Activated naive CD8-positive, alpha-beta T cell treated with anti-CD3 and anti-CD28 coated beads, Interleukin-2, amount 50 U/mL, for 24 hours (primary cell): ENCODE measurements at regions not wholly inside any gene's neighbourhood (a gene's known extent, or its start where the extent isn't known, plus 50 kb on each side); places are given as distances from the start of the nearest gene placed in this dataset.
"Not testable (repeated sequence)": the region's sequence is repeated elsewhere in the genome, so short reads cannot be mapped to it uniquely, and the experiment has no call there.

ENCODE experiments used
- ATAC-seq: fragments of 150-1000 bp; cut with Tn5 transposase; one replicate; pipeline ENCODE4 v1.10.0; 2021
- DNase-seq: peaks from one replicate; pipeline ENCODE4 v3.0.0; 2021
- H3K27ac Mint-ChIP-seq: one replicate; pipeline ENCODE4 v1.8.0; 2021; ENCODE audit warnings: mild to moderate bottlenecking, mixed read lengths
- H3K27me3 Mint-ChIP-seq: one replicate; pipeline ENCODE4 v1.8.0; 2021; ENCODE audit warnings: mixed read lengths
- H3K36me3 Mint-ChIP-seq: one replicate; pipeline ENCODE4 v1.8.0; 2021; ENCODE audit warnings: low read depth, mixed read lengths
- H3K4me1 Mint-ChIP-seq: one replicate; pipeline ENCODE4 v1.8.0; 2021; ENCODE audit warnings: mixed read lengths
- H3K4me3 Mint-ChIP-seq: one replicate; pipeline ENCODE4 v1.8.0; 2021; ENCODE audit warnings: mild to moderate bottlenecking, moderate library complexity, mixed read lengths
- H3K9me3 Mint-ChIP-seq: one replicate; pipeline ENCODE4 v1.8.0; 2021; ENCODE audit warnings: mixed read lengths

DNA sequence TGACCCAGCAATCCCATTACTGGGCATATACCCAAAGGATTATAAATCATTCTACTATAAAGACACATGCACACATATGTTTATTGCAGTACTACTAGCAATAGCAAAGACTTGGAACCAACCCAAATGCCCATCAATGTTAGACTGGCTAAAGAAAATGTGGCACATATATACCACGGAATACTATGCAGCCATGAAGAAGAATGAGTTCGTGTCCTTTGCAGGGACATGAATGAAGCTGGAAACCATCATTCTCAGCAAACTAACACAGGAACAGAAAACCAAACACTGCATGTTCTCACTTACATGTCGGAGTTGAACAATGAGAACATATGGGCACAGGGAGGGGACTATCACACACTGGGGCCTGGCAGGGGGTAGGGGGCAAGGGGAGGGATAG, 183.0 kb downstream of the HACE1 start:
- not testable (repeated sequence) for DNase-seq, ATAC-seq, H3K4me1 Mint-ChIP-seq, H3K4me3 Mint-ChIP-seq, H3K27me3 Mint-ChIP-seq, H3K36me3 Mint-ChIP-seq, H3K27ac Mint-ChIP-seq
- peaks cover 14% of the 10 kb centered on the region for H3K9me3 Mint-ChIP-seq

DNA sequence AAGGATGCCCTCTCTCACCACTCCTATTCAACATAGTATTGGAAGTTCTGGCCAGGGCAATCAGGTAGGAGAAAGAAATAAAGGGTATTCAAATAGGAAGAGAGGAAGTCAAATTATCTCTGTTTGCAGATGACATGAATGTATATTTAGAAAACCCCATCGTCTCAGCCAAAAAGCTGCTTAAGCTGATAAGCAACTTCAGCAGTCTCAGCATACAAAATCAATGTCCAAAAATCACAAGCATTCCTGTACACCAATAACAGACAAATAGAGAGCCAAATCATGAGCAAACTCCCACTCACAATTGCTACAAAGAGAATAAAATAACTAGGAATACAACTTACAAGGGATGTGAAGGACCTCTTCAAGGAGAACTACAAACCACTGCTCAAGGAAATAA, 184.6 kb downstream of the HACE1 start:
- H3K27ac Mint-ChIP-seq, H3K36me3 Mint-ChIP-seq, H3K4me3 Mint-ChIP-seq, H3K27me3 Mint-ChIP-seq, DNase-seq, ATAC-seq, H3K4me1 Mint-ChIP-seq: not testable (repeated sequence)
- H3K9me3 Mint-ChIP-seq, result peaks cover 14% of the 10 kb centered on the region

GRCh38 chr6:104673078-104673477, 186.6 kb downstream of the HACE1 start:
- DNase-seq, H3K27me3 Mint-ChIP-seq, H3K4me1 Mint-ChIP-seq, H3K27ac Mint-ChIP-seq, H3K4me3 Mint-ChIP-seq, ATAC-seq, H3K36me3 Mint-ChIP-seq: not testable (repeated sequence)
- H3K9me3 Mint-ChIP-seq, result peaks cover 14% of the 10 kb centered on the region

DNA sequence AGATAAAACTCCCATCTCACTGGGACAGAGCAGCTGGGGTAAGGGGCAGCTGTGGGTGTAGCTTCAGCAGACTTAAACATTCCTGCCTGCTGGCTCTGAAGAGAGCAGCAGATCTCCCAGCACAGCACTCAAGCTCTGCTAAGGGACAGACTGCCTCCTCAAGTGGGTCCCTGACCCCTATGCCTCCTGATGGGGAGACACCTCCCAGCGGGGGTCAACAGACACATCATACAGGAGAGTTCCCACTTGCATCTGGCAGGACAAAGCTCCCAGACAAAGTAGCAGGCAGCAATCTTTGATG, 188.2 kb downstream of the HACE1 start:
- H3K27me3 Mint-ChIP-seq, H3K36me3 Mint-ChIP-seq, H3K27ac Mint-ChIP-seq, H3K4me1 Mint-ChIP-seq, DNase-seq, H3K4me3 Mint-ChIP-seq, ATAC-seq: not testable (repeated sequence)
- H3K9me3 Mint-ChIP-seq, result peaks cover 14% of the 10 kb centered on the region

GRCh38 chr6:104670834-104671590, 188.7 kb downstream of the HACE1 start:
- DNase-seq, H3K27ac Mint-ChIP-seq, H3K4me1 Mint-ChIP-seq, H3K27me3 Mint-ChIP-seq, H3K4me3 Mint-ChIP-seq, H3K36me3 Mint-ChIP-seq, ATAC-seq: not testable (repeated sequence)
- H3K9me3 Mint-ChIP-seq, result peaks cover 18% of the 10 kb centered on the region

DNA sequence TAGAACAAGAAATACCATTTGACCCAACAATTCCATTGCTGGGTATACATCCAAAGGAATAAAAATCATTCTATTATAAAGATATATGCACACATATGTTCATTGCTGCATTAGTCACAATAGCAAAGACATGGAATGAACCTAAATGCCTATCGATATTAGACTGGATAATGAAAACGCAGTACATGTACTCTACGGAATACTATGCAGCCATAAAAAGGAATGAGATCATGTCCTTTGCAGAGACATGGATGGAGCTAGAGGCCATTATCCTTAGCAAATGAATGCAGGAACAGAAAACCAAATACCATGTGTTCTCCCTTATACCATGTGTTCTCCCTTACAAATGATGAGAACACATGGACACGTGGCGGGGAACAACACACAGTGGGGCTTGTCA, 190.2 kb downstream of the HACE1 start:
- Mint-ChIP-seq H3K4me1 (no peaks in the 10 kb centered on the region), H3K27me3 (peaks cover 6% of the 10 kb centered on the region), H3K4me3 (no peak overlapping the region), H3K9me3 (peaks cover 25% of the 10 kb centered on the region), H3K27ac (no peak overlapping the region), H3K36me3 (no peaks in the 10 kb centered on the region)
- DNase-seq (no peak), ATAC-seq (no peak)

GRCh38 chr6:104656235-104656634, 203.5 kb downstream of the HACE1 start:
- ATAC-seq, result no peak
- no peaks in the 10 kb centered on the region for H3K9me3 Mint-ChIP-seq
- no peak overlapping the region for H3K27ac Mint-ChIP-seq
- no peaks in the 10 kb centered on the region for H3K4me1 Mint-ChIP-seq
- H3K36me3 Mint-ChIP-seq, result peaks cover 1% of the 10 kb centered on the region
- H3K27me3 Mint-ChIP-seq, result peaks cover 8% of the 10 kb centered on the region
- H3K4me3 Mint-ChIP-seq, result no peak overlapping the region
- DNase-seq, result no peak

DNA sequence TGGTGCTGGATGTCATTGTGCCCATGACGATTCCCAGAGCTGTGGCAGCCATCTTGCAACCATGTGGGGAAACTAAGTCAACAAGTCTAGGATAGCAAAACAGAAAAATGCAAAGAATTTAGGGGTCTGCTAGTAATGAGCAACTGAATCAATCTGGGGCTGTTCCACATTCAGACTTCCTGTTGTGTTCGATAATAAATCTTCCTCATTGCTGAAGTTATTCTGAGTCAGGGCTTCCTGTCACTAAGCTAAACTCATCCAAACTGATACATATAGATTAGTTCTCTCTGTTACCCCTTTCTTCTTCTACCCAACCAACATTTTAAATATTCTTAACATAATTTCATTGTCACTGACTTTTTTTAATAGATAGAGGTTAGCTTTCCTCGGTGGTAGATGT, 205.9 kb downstream of the HACE1 start:
- Mint-ChIP-seq H3K9me3 (no peaks in the 10 kb centered on the region), H3K27me3 (peaks cover 8% of the 10 kb centered on the region), H3K4me3 (no peak overlapping the region), H3K27ac (no peak overlapping the region), H3K4me1 (no peaks in the 10 kb centered on the region), H3K36me3 (peaks cover 1% of the 10 kb centered on the region)
- no peak for ATAC-seq
- no peak for DNase-seq

DNA sequence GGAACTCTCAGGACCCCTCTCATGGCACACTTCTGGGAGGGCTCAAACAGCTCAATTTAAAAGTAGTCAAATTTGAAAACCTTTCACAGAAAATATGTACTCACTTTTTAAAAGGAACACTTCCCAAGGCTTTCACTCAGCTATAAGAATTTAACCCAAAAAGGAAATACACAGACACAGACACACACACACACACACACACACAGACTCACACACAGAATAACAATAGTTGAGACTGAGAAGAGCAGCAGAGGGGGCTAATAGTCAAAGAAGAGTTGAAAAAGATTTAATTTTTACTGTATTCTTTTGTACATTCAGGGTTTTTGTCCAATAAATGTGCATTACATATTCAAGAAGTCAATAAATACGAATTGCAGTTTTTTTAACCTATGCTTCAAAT, 211.4 kb downstream of the HACE1 start:
- H3K4me3 Mint-ChIP-seq, result no peak overlapping the region
- H3K27me3 Mint-ChIP-seq, result peaks cover 10% of the 10 kb centered on the region
- no peak overlapping the region for H3K27ac Mint-ChIP-seq
- no peak for ATAC-seq
- no peaks in the 10 kb centered on the region for H3K36me3 Mint-ChIP-seq
- H3K4me1 Mint-ChIP-seq, result no peaks in the 10 kb centered on the region
- H3K9me3 Mint-ChIP-seq, result no peaks in the 10 kb centered on the region
- DNase-seq, result no peak

- H3K27me3 Mint-ChIP-seq, result peaks cover 10% of the 10 kb centered on the region
- no peak overlapping the region for H3K4me3 Mint-ChIP-seq
- H3K4me1 Mint-ChIP-seq, result no peaks in the 10 kb centered on the region
- H3K27ac Mint-ChIP-seq, result no peak overlapping the region
- no peaks in the 10 kb centered on the region for H3K9me3 Mint-ChIP-seq
- no peak for ATAC-seq
- no peak for DNase-seq
- no peaks in the 10 kb centered on the region for H3K36me3 Mint-ChIP-seq
These were observed 214.9 kb downstream of the HACE1 start for GRCh38 chr6:104644848-104645247.

GRCh38 chr6:104642871-104643270, 216.8 kb downstream of the HACE1 start:
- no peak overlapping the region for H3K27ac Mint-ChIP-seq
- H3K36me3 Mint-ChIP-seq, result no peaks in the 10 kb centered on the region
- H3K4me3 Mint-ChIP-seq, result no peak overlapping the region
- H3K4me1 Mint-ChIP-seq, result peaks cover 4% of the 10 kb centered on the region
- no peak for DNase-seq
- H3K27me3 Mint-ChIP-seq, result peaks cover 8% of the 10 kb centered on the region
- ATAC-seq, result no peak
- H3K9me3 Mint-ChIP-seq, result no peaks in the 10 kb centered on the region

- no peak for DNase-seq
- H3K4me1 Mint-ChIP-seq, result peaks cover 4% of the 10 kb centered on the region
- H3K27ac Mint-ChIP-seq, result no peak overlapping the region
- peaks cover 2% of the 10 kb centered on the region for H3K27me3 Mint-ChIP-seq
- no peaks in the 10 kb centered on the region for H3K36me3 Mint-ChIP-seq
- no peaks in the 10 kb centered on the region for H3K9me3 Mint-ChIP-seq
- no peak overlapping the region for H3K4me3 Mint-ChIP-seq
- ATAC-seq, result no peak
These were observed 219.0 kb downstream of the HACE1 start for GRCh38 chr6:104640761-104641160.

- ATAC-seq, result no peak
These were observed 219.5 kb downstream of the HACE1 start for GRCh38 chr6:104640150-104640700.

DNA sequence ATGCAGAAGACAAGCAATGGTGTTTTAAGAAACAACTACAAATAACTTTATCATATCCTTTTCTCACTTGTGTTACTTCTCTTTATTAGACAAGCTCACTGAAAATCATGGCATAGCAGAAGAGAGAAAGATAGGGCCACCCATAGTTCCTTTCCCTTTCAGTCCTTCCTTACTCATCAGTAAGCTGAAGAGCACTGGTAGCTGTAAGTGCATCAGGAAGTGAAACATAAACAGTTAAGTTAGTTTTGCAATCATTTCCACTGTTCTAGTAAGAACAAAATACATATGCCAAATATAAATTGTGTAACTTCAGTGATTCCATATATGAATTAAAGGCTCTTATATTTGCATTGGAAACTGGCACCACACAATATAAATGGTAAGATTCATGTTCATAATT, 220.1 kb downstream of the HACE1 start:
- no peak for DNase-seq
- Mint-ChIP-seq H3K4me1 (peaks cover 4% of the 10 kb centered on the region), H3K27me3 (no peaks in the 10 kb centered on the region), H3K36me3 (no peaks in the 10 kb centered on the region), H3K4me3 (no peak overlapping the region), H3K9me3 (no peaks in the 10 kb centered on the region), H3K27ac (no peak overlapping the region)
- ATAC-seq, result no peak

More at GRCh38 chr6:104640150-104640700, 219.5 kb downstream of the HACE1 start:
- Mint-ChIP-seq H3K36me3 (no peaks in the 10 kb centered on the region), H3K4me1 (peaks cover 4% of the 10 kb centered on the region), H3K27ac (no peak overlapping the region), H3K4me3 (no peak overlapping the region), H3K9me3 (no peaks in the 10 kb centered on the region), H3K27me3 (no peaks in the 10 kb centered on the region)
- DNase-seq, result no peak

DNA sequence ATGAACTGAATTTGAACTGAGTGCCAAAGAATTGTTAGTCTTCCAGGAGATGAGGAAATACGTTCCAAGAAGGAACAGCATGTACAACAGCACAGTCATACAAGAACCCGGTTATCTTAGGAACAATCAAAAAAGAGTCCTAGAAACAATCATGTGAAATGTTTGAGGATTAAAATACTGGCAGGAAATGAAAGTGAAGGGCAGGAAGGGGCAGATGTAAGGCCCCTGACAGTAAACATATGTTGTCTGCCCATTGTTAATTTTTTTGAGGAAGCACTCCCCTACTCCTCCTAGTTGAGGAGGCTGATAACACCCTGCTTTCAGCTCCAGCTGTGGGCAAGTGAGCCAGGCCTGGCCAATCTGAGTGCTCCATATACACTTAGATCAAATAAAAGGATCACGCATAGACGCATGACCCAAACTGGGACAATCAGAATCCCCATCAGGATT, 220.9 kb downstream of the HACE1 start:
- Mint-ChIP-seq H3K27me3 (no peaks in the 10 kb centered on the region), H3K9me3 (no peaks in the 10 kb centered on the region), H3K27ac (no peak overlapping the region), H3K4me3 (no peak overlapping the region), H3K4me1 (peaks cover 4% of the 10 kb centered on the region), H3K36me3 (no peaks in the 10 kb centered on the region)
- DNase-seq (no peak), ATAC-seq (no peak)

DNA sequence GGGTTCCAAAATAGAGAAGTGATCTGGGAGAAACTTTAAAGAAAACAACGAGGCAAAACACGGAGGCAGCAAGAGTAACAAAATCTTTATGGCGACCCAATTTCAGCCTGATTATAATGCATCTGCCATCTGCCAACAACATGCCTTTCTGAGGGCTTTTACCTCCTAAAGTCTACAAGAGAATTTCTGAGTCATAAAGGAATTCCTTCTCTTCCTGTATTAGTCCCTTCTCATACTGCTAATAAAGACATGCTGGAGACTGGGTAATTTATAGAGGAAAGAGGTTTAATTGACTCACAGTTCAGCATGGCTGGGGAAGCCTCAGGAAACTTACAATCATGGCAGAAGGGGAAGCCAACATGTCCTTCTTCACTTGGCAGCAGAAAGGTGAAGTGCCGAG, 226.6 kb downstream of the HACE1 start:
- no peak for DNase-seq
- no peak for ATAC-seq
- Mint-ChIP-seq H3K4me1 (no peaks in the 10 kb centered on the region), H3K27ac (no peak overlapping the region), H3K4me3 (no peak overlapping the region), H3K9me3 (peaks cover 8% of the 10 kb centered on the region), H3K27me3 (peaks cover 1% of the 10 kb centered on the region), H3K36me3 (no peaks in the 10 kb centered on the region)
